Upper lobe of right lung (tissue), 1 donor: ENCODE measurements at regions not wholly inside any gene's neighbourhood (a gene's known extent, or its start where the extent isn't known, plus 50 kb on each side); places are given as distances from the start of the nearest gene placed in this dataset.
A peak's percentile ranks its signal among the peaks of the same experiment; 100 is the strongest.

Experiments used
- ATAC-seq: fragments of 200-7000 bp; cut with Tn5 transposase; one replicate; pipeline ENCODE4 v1.9.1; 2020; ENCODE audit warnings: mild to moderate bottlenecking, moderate library complexity
- DNase-seq: peaks from one replicate; pipeline ENCODE4 v3.0.0-alpha.2; 2020
- H3K27ac ChIP-seq: fragments of 200-600 bp; one replicate; pipeline ENCODE4 v1.8.0; 2022
- H3K27me3 ChIP-seq: fragments of 200-600 bp; one replicate; pipeline ENCODE4 v1.8.0; 2022; ENCODE audit warnings: mild to moderate bottlenecking
- H3K36me3 ChIP-seq: fragments of 200-600 bp; one replicate; pipeline ENCODE4 v1.8.0; 2022
- H3K4me1 ChIP-seq: fragments of 200-600 bp; one replicate; pipeline ENCODE4 v1.8.0; 2022
- H3K4me3 ChIP-seq: fragments of 200-600 bp; one replicate; pipeline ENCODE4 v1.8.0; 2022; ENCODE audit warnings: mild to moderate bottlenecking
- H3K9me3 ChIP-seq: fragments of 200-600 bp; one replicate; pipeline ENCODE4 v1.8.0; 2022
- intact Hi-C: fragments of 100-400 bp; cut with DNase I; formaldehyde crosslinking; loops from one replicate; pipeline ENCODE4 v1.11.0; 2022
- TF ChIP-seq, protein P1 (sequence below): fragments of 200-600 bp; IDR thresholded peaks from one replicate; pipeline ENCODE4 v1.8.0; 2022; ENCODE audit warnings: antibody characterized with exemption
- donor health status: DM: no; HTN: yes; CAD: no; lungs with severe emphysema.

DNA sequence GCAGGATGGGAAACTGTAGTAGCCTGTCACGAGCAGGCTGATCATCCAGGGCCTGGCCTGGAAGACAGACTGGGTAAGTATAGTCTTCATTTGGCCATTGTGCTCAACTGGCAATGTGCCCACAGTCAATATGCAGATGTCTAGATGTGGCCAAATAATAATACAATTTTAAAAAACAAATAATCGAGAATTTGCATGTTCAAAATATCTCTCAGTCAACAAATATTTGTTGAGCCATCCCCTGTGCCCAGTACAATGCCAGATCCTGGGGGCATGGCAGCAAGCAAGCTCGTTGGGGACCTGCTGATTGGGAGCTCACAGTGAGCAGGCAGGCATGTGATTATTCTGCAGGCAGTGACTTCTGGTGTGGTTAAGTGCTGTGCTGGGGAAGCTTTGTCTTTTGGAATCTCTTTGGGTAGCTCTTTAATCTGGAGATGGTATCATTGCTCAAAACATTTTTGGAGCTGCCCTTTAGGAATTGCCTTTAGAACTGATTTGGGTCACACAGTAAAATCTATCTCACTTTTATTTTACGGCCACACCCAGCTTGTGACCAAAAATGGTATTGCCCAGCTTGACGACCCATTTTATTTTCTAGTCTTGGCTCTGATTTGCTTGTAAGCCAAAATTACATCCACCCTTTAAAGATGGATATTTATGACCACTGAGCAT, 92.2 kb downstream of the PLCE1 start:
- Histone ChIP-seq H3K4me1 (no peaks in the 10 kb centered on the region), H3K36me3 (no peaks in the 10 kb centered on the region), H3K4me3 (no peak overlapping the region), H3K27me3 (no peaks in the 10 kb centered on the region), H3K27ac (no peak overlapping the region), H3K9me3 (no peaks in the 10 kb centered on the region)
- intact Hi-C loops = no loop called here
- no peak for DNase-seq
- ATAC-seq = no peak
- TF ChIP-seq, protein P1, sequence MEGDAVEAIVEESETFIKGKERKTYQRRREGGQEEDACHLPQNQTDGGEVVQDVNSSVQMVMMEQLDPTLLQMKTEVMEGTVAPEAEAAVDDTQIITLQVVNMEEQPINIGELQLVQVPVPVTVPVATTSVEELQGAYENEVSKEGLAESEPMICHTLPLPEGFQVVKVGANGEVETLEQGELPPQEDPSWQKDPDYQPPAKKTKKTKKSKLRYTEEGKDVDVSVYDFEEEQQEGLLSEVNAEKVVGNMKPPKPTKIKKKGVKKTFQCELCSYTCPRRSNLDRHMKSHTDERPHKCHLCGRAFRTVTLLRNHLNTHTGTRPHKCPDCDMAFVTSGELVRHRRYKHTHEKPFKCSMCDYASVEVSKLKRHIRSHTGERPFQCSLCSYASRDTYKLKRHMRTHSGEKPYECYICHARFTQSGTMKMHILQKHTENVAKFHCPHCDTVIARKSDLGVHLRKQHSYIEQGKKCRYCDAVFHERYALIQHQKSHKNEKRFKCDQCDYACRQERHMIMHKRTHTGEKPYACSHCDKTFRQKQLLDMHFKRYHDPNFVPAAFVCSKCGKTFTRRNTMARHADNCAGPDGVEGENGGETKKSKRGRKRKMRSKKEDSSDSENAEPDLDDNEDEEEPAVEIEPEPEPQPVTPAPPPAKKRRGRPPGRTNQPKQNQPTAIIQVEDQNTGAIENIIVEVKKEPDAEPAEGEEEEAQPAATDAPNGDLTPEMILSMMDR = no peak

DNA sequence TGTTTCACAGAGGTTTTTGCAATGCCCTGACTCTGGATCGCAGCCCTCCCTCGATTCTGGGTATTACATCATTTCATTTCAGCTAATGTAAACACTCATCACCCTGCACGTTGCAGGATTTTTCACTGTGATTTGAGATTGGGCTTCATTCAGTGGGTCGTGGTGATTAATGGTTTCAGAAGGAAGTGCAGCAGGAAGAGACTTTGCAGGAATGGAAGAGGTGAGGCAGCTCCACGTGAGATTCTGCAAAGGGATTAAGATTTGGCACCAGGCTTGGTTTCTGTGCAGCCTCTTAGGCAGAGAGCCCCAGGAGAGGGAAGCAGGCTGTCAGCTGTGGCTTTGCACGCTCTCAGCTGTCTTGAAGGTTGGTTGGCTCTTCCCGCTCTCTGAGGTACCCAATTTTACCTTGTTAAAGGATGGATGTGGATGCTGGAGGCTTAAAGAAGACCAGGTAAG, 95.2 kb downstream of the PLCE1 start:
- ATAC-seq = peak; percentile 74
- TF ChIP-seq, protein P1 = no peak
- H3K9me3 ChIP-seq = no peaks in the 10 kb centered on the region
- no peak for DNase-seq
- intact Hi-C loops = no loop called here
- no peaks in the 10 kb centered on the region for H3K27me3 ChIP-seq
- no peaks in the 10 kb centered on the region for H3K36me3 ChIP-seq
- peak overlapping the region; percentile 7 for H3K4me3 ChIP-seq
- no peak overlapping the region for H3K27ac ChIP-seq
- peaks cover 4% of the 10 kb centered on the region for H3K4me1 ChIP-seq

DNA sequence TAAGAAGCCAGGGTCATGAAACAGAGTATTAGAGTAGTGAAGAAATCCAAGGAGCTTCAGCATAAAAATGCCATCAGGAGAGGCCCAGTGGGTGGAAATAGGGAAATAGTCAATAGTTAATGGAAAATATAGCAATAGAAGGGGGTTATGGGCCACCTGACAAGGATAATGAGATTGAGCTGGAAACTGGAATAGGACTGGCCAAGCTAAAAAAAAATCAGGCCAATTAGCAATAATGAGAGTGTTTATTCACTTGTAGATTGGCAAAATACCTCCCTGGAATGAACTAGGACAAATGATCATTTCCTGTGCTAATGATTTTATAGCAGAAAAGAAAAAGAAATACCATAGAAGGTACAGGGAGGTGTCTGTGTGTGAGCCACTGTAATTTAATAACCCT, 97.9 kb downstream of the PLCE1 start:
- no peak overlapping the region for H3K27ac ChIP-seq
- DNase-seq (no peak), ATAC-seq (no peak)
- H3K9me3 ChIP-seq = no peaks in the 10 kb centered on the region
- H3K4me3 ChIP-seq = no peak overlapping the region
- H3K36me3 ChIP-seq = no peaks in the 10 kb centered on the region
- peaks cover 4% of the 10 kb centered on the region for H3K4me1 ChIP-seq
- H3K27me3 ChIP-seq = no peaks in the 10 kb centered on the region
- TF ChIP-seq, protein P1 = no peak
- intact Hi-C loops = no loop called here

DNA sequence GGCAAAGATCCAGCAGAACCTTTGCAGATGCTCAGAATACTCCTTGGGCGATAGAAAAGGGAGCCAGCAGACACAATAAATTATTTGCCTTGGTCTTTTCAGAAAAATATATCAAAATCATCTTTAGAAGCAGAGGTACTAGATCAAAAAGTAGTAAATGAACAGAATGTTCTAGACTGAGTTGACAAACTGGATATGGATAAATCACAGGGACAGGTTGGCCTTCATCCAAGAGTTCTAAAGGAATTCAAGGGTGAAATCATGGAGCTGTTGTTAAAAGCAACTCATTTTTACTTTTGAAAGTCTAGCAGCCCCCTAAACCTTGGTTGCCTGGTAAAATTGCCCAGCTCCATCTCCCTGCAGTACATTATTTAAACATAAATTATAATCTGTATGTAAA, 99.1 kb downstream of the PLCE1 start:
- ATAC-seq = no peak
- Histone ChIP-seq H3K9me3 (no peaks in the 10 kb centered on the region), H3K27ac (peak overlapping the region; percentile 5), H3K36me3 (no peaks in the 10 kb centered on the region), H3K4me1 (peaks cover 4% of the 10 kb centered on the region), H3K27me3 (no peaks in the 10 kb centered on the region), H3K4me3 (no peak overlapping the region)
- intact Hi-C loops = no loop called here
- no peak for DNase-seq
- TF ChIP-seq, protein P1 = no peak

DNA sequence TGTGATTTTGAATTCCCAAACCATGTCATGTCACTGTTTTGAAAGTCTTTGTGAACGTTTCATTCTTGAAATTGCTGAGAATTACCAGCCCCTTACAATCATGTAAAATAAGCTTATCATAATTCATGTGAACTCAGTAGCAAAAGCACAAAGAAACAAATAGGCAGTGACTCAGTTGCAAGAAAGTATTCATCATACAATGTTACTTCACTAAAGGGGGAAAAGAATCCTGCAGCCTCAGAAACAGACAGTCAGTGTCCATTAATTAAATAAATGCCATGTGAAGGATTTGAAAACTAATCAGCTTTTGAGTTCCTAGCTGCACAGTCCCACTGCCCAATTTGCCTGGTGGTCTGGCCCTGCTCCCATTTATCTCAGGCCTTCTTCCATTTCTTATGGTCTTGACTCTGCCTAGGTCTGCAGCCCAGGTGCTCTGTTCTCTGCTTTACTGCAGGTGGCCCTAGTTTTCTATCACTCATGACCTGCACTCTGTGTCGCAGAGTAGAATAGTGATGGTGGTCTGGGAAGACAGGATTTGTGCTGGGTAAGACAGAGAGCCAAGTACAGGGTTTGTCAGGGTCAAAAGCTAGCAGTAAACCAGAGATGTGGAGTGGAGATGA, 99.7 kb downstream of the PLCE1 start:
- TF ChIP-seq, protein P1 = no peak
- no peaks in the 10 kb centered on the region for H3K36me3 ChIP-seq
- no peaks in the 10 kb centered on the region for H3K9me3 ChIP-seq
- DNase-seq (no peak), ATAC-seq (no peak)
- H3K27ac ChIP-seq = peak overlapping the region; percentile 21
- H3K4me1 ChIP-seq = peaks cover 4% of the 10 kb centered on the region
- no peaks in the 10 kb centered on the region for H3K27me3 ChIP-seq
- intact Hi-C loops = no loop called here
- H3K4me3 ChIP-seq = no peak overlapping the region
